HG02623 (cell line): ENCODE measurements at regions not wholly inside any gene's neighbourhood (a gene's known extent, or its start where the extent isn't known, plus 50 kb on each side); places are given as distances from the start of the nearest gene placed in this dataset.
"Not testable (repeated sequence)": the region's sequence is repeated elsewhere in the genome, so short reads cannot be mapped to it uniquely, and the experiment has no call there.

Experiments
- ATAC-seq: cut with Tn5 transposase; IDR thresholded peaks from one replicate; pipeline ENCODE4 v1.9.1; 2021; ENCODE audit warnings: moderate library complexity; ENCODE audit not compliant: unreplicated experiment

- not testable (repeated sequence) for ATAC-seq
These were observed 223.5 kb downstream of the MAF start for GRCh38 chr16:79377082-79377481.

GRCh38 chr16:79375351-79375750, 225.2 kb downstream of the MAF start:
- ATAC-seq, result no peak

GRCh38 chr16:79372503-79373184, 227.9 kb downstream of the MAF start:
- ATAC-seq, result no peak

- ATAC-seq, result no peak
These were observed 229.8 kb downstream of the MAF start for GRCh38 chr16:79370736-79371135.

- no peak for ATAC-seq
These were observed 230.7 kb downstream of the MAF start for GRCh38 chr16:79369796-79370195.

- no peak for ATAC-seq
These were observed 232.7 kb downstream of the MAF start for GRCh38 chr16:79367822-79368221.

GRCh38 chr16:79366635-79367034, 233.9 kb downstream of the MAF start:
- ATAC-seq, result no peak

- no peak for ATAC-seq
These were observed 234.8 kb downstream of the MAF start for GRCh38 chr16:79365702-79366101.

GRCh38 chr16:79363484-79363883, 237.1 kb downstream of the MAF start:
- ATAC-seq, result no peak

- ATAC-seq, result no peak
These were observed 237.5 kb downstream of the MAF start for GRCh38 chr16:79363035-79363434.

GRCh38 chr16:79362300-79362970, 238.1 kb downstream of the MAF start:
- ATAC-seq, result no peak

- no peak for ATAC-seq
These were observed 239.3 kb downstream of the MAF start for GRCh38 chr16:79361132-79361751.

- no peak for ATAC-seq
These were observed 240.3 kb downstream of the MAF start for GRCh38 chr16:79360267-79360666.

- no peak for ATAC-seq
These were observed 241.5 kb downstream of the MAF start for GRCh38 chr16:79359082-79359481.

- no peak for ATAC-seq
These were observed 242.3 kb downstream of the MAF start for GRCh38 chr16:79358188-79358587.

- no peak for ATAC-seq
These were observed 244.8 kb downstream of the MAF start for GRCh38 chr16:79355600-79356358.

- no peak for ATAC-seq
These were observed 248.6 kb downstream of the MAF start for GRCh38 chr16:79351927-79352326.

GRCh38 chr16:79349803-79350202, 250.7 kb downstream of the MAF start:
- ATAC-seq, result no peak

GRCh38 chr16:79348521-79349306, 251.8 kb downstream of the MAF start:
- ATAC-seq, result no peak

- no peak for ATAC-seq
These were observed 253.3 kb downstream of the MAF start for GRCh38 chr16:79347277-79347676.

- ATAC-seq, result no peak
These were observed 260.7 kb downstream of the MAF start for GRCh38 chr16:79339863-79340262.
